ENCODE measurements at regions not wholly inside any gene's neighbourhood (a gene's known extent, or its start where the extent isn't known, plus 50 kb on each side); places are given as distances from the start of the nearest gene placed in this dataset.
"Not testable (repeated sequence)": the region's sequence is repeated elsewhere in the genome, so short reads cannot be mapped to it uniquely, and the experiment has no call there.

DNA sequence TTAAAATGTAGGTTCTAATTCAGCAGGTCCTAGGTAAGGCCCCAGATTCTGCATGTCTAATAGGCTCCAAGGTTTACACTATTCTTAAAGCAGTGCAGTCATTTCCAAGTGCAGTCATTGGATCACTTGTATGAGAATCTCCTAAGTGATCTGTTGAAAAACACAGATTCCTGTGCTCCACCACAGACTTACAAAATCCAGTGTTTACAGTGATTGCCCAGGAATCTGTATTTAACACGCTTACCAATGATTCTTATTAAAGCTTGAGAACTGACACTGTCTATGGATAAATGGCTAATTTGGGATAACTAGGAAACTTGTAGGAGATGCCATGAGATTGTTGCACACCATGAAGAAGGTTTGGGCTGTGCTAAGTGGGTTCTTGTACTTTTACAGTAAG lies 104.6 kb upstream of the PLEKHG1 start:
- no peak for DNase-seq (ENCODE audit: low read depth)
- TF ChIP-seq, protein P1, sequence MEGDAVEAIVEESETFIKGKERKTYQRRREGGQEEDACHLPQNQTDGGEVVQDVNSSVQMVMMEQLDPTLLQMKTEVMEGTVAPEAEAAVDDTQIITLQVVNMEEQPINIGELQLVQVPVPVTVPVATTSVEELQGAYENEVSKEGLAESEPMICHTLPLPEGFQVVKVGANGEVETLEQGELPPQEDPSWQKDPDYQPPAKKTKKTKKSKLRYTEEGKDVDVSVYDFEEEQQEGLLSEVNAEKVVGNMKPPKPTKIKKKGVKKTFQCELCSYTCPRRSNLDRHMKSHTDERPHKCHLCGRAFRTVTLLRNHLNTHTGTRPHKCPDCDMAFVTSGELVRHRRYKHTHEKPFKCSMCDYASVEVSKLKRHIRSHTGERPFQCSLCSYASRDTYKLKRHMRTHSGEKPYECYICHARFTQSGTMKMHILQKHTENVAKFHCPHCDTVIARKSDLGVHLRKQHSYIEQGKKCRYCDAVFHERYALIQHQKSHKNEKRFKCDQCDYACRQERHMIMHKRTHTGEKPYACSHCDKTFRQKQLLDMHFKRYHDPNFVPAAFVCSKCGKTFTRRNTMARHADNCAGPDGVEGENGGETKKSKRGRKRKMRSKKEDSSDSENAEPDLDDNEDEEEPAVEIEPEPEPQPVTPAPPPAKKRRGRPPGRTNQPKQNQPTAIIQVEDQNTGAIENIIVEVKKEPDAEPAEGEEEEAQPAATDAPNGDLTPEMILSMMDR (IDR thresholded peaks at IDR 0.05; ENCODE audit: low read depth, low read length, missing control alignments), result no peak
- H3K4me3 ChIP-seq (ENCODE audit: low read depth, low read length), result no peak overlapping the region

DNA sequence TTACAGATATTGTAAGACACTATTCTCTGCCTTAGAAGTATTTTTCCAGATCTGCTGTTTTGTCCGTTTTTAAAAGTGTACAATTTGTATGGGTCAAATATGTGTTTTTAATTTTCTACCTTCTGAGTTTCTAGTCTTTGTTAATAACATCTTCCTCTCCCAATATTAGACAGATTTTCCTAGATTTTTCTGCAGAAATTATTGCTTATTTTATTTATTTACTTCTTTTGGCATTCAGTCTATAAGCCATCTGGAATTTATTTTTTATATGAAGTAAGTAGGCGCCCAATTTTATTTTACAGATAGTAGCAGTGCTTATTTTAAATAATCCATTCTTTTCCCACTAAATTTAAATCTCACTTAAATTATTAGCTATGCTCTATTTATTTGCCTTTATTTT lies 103.1 kb upstream of the PLEKHG1 start:
- TF ChIP-seq, protein P1 (IDR thresholded peaks at IDR 0.05; ENCODE audit: low read depth, low read length, missing control alignments), result no peak
- no peak for DNase-seq (ENCODE audit: low read depth)
- no peak overlapping the region for H3K4me3 ChIP-seq (ENCODE audit: low read depth, low read length)

- H3K4me3 ChIP-seq (ENCODE audit: low read depth, low read length), result no peak overlapping the region
- TF ChIP-seq, protein P1 (IDR thresholded peaks at IDR 0.05; ENCODE audit: low read depth, low read length, missing control alignments), result no peak
- DNase-seq (ENCODE audit: low read depth), result no peak
These were observed 99.8 kb upstream of the PLEKHG1 start for GRCh38 chr6:150499882-150500312.

DNA sequence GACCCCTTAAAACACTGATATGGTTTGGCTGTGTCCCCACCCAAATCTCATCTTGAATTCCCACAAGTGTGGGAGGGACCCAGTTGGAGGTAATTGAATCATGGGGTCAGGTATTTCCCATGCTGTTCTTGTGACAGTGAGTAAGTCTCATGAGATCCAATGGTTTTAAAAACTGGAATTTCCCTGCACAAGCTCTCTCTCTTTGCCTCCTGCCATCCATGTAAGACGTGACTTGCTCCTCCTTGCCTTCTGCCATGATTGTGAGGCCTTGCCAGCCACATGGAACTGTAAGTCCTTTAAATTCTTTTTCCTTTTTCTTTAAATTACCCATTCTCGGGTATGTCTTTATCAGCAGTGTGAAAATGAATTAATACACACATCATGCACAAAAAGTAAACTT lies 99.1 kb upstream of the PLEKHG1 start:
- not testable (repeated sequence) for H3K4me3 ChIP-seq (ENCODE audit: low read depth, low read length); DNase-seq (ENCODE audit: low read depth)

- TF ChIP-seq, protein P1 (IDR thresholded peaks at IDR 0.05; ENCODE audit: low read depth, low read length, missing control alignments), result no peak
- DNase-seq (ENCODE audit: low read depth), result no peak
- no peak overlapping the region for H3K4me3 ChIP-seq (ENCODE audit: low read depth, low read length)
These were observed 96.6 kb upstream of the PLEKHG1 start for GRCh38 chr6:150503041-150503440.

DNA sequence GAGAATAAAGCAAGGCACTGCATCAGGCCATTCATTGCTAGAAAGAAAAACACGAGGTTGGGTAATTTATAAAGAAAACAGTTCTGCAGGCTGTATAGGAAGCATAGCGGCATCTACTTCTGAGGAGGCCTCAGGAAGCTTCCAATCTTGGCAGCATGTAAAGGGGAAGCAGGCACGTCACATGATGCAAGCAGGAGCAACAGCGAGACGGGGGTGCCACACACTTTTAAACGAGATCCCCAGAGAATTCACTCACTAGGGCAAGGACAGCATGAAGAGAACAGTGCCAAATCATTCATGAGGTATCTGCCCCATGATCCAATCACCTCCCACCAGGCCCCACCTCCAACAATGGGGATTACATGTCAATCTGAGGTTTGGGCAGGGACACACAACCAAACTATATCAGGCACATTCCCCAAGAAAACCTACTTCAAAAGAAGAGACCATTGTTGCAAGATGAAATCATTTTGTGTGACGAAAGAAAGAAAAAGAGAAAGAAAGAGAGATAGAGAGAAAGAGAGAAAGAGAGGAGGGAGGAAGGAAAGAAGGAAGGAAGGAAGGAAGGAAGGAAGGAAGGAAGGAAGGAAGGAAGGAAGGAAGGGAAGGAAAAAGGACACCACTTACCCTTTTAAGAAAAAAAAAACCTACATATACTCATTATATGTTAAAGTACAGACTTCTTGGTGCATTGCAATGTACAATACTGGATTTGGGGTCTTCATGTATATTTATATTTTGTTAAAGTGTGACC lies 95.9 kb upstream of the PLEKHG1 start:
- no peak overlapping the region for H3K4me3 ChIP-seq (ENCODE audit: low read depth, low read length)
- DNase-seq (ENCODE audit: low read depth), result no peak
- TF ChIP-seq, protein P1 (IDR thresholded peaks at IDR 0.05; ENCODE audit: low read depth, low read length, missing control alignments), result no peak

- not testable (repeated sequence) for DNase-seq (ENCODE audit: low read depth); H3K4me3 ChIP-seq (ENCODE audit: low read depth, low read length)
These were observed 92.3 kb upstream of the PLEKHG1 start for GRCh38 chr6:150507361-150507760.

DNA sequence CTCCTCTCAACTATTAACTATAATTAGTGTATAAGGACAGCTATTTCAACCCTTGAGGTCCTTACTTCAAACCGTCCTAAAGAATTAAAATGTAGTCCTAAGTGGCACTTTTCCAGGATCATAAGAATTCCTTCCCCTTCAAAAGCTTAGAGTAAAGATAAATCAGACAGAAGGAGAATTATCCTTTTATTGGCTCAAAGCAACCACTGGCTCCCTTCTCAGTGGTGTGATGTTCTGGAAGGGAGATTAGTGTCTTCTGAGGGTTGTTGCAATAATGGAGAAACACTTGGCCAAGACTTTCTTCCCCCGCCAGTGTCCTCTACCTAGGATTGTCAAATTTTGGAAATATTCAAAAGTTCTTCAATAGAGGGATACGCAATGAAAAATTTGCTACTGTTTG lies 89.1 kb upstream of the PLEKHG1 start:
- DNase-seq (ENCODE audit: low read depth), result no peak
- H3K4me3 ChIP-seq (ENCODE audit: low read depth, low read length), result no peak overlapping the region
- TF ChIP-seq, protein P1 (IDR thresholded peaks at IDR 0.05; ENCODE audit: low read depth, low read length, missing control alignments), result no peak
